K562 (cell line): ENCODE measurements at regions not wholly inside any gene's neighbourhood (a gene's known extent, or its start where the extent isn't known, plus 50 kb on each side); places are given as distances from the start of the nearest gene placed in this dataset.

Experiments
- CC2D1A ChIP-seq: fragments of 450-650 bp; IDR thresholded peaks from 2 replicates; pipeline ENCODE4 v1.6.1; 2017; ENCODE audit warnings: mild to moderate bottlenecking
- CXXC5 ChIP-seq: fragments of 250-450 bp; sonication (Bioruptor Pico); IDR thresholded peaks from 2 replicates; pipeline ENCODE4 v1.8.0; 2022; ENCODE audit warnings: inconsistent platforms, mild to moderate bottlenecking, moderate library complexity
- ETV5 ChIP-seq: sonication (generic); formaldehyde crosslinking; IDR thresholded peaks from 2 replicates; pipeline ENCODE4 v1.4.0; 2020; ENCODE audit warnings: low read depth, mild to moderate bottlenecking, missing genetic modification reagents
- HNRNPL ChIP-seq: fragments of 200-400 bp; formaldehyde crosslinking; IDR thresholded peaks from 2 replicates; pipeline ENCODE4 v1.6.1; 2017; ENCODE audit warnings: low read depth, mild to moderate bottlenecking, low read length
- HOXB6 ChIP-seq: fragments of 250-450 bp; sonication (Bioruptor Pico); IDR thresholded peaks from 2 replicates; pipeline ENCODE4 v1.5.1; 2022; ENCODE audit warnings: mild to moderate bottlenecking, borderline replicate concordance
- NR3C1 ChIP-seq: sonication (generic); formaldehyde crosslinking; IDR thresholded peaks from 2 replicates; pipeline ENCODE4 v1.8.1; 2022; ENCODE audit warnings: missing genetic modification reagents
- RAD21 ChIP-seq, 2 experiments: fragments of 250-450 bp in 1 of 2; fragments of 450-650 bp in 1 of 2; sonication (Bioruptor Pico) in 1 of 2; formaldehyde crosslinking in 1 of 2; IDR thresholded peaks in 1 of 2; conservative IDR thresholded peaks in 1 of 2; 2 replicates each; pipeline versions ENCODE4 v1.4.0 to v1.8.0; 2020 to 2022; ENCODE audit warnings: mild to moderate bottlenecking in 2 of 2, moderate library complexity in 1 of 2
- STAG1 ChIP-seq: sonication (generic); formaldehyde crosslinking; IDR thresholded peaks from 2 replicates; pipeline ENCODE4 v1.5.0; 2020; ENCODE audit warnings: missing genetic modification reagents, borderline replicate concordance
- TCF7L2 ChIP-seq: fragments of 150-350 bp; IDR thresholded peaks from 2 replicates; pipeline ENCODE4 v1.6.1; 2016; ENCODE audit warnings: low read depth, mild to moderate bottlenecking, low read length, moderate library complexity
- YY1 ChIP-seq, 3 experiments: IDR thresholded peaks; 2 replicates each; pipeline ENCODE4 v1.6.1; 2011; ENCODE audit warnings: low read length in 2 of 3, mild to moderate bottlenecking in 2 of 3, moderate library complexity in 2 of 3, borderline replicate concordance in 1 of 3, control low read depth in 1 of 3, low read depth in 1 of 3; ENCODE audit not compliant: insufficient read depth in 3 of 3, insufficient replicate concordance in 2 of 3, control insufficient read depth in 1 of 3, insufficient read length in 1 of 3; ENCODE audit errors: extremely low read depth in 1 of 3
- TF ChIP-seq, protein P1 (sequence below): fragments of 450-650 bp; IDR thresholded peaks from 2 replicates; pipeline ENCODE4 v1.7.0; 2016; ENCODE audit warnings: borderline replicate concordance
- TF ChIP-seq, protein P2 (sequence below), 2 experiments: fragments of 450-650 bp; formaldehyde crosslinking in 1 of 2; IDR thresholded peaks; 2 replicates each; pipeline versions ENCODE4 v1.4.0 to v1.6.1; 2014 to 2020; ENCODE audit warnings: mild to moderate bottlenecking in 2 of 2, borderline replicate concordance in 1 of 2, low read depth in 1 of 2
- TF ChIP-seq, protein P3 (sequence below): fragments of 250-450 bp; sonication (Bioruptor Pico); IDR thresholded peaks from 2 replicates; pipeline ENCODE4 v1.8.0; 2021; ENCODE audit warnings: moderate library complexity, mild to moderate bottlenecking, inconsistent platforms
- TF ChIP-seq, protein P4 (sequence below), 3 experiments: IDR thresholded peaks in 2 of 3; conservative IDR thresholded peaks in 1 of 3; 2 replicates each; pipeline ENCODE4 v1.5.1; 2011 to 2012; ENCODE audit warnings: low read length in 3 of 3, mild to moderate bottlenecking in 3 of 3, control low read depth in 2 of 3, improper control_type of control experiment in 1 of 3, inconsistent platforms in 1 of 3, low read depth in 1 of 3, mixed read lengths in 1 of 3, moderate library complexity in 1 of 3; ENCODE audit not compliant: insufficient read depth in 2 of 3

DNA sequence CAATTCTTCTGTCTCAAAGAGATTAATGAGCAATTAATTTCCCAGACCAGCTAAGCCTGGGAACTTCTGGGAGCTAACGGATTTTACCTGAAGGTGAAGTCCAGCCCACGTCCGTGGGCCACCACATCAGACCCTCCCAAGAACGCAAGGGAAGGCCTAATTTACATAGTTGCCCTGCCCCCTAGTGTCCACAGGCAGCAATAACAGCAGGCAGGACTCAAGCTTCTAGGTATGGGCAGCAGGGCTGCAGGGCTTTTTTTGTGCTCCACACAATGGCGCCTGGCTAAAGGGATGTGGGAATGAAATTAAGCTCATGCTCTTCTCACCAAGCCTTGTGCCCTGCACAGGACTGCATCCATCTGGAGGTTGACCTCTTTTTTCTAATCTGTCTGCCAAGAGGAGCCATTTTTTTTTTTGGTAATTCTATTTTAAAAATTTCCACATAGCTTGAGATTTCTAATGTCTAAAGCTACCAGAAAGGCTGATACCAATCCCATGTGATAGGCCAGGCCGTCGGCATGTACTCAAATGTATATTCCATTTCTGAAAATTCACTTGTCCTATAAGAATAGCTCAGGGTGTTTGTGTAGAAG lies 111.9 kb upstream of the TMEM164 start (continued):
- TF ChIP-seq HOXB6 (no peak), TCF7L2 (no peak), ETV5 (no peak), NR3C1 (CRISPR knock-in tag) (no peak), STAG1 (CRISPR knock-in tag) (peak; percentile 57; the same call in 1 of the 2 replicates), RAD21 (CRISPR knock-in tag; conservative IDR thresholded peaks at IDR 0.05 in 1 of 2, IDR thresholded peaks at IDR 0.05 in 1 of 2) (peak; percentile 57 to 77), CXXC5 (0 out of 2 replicates have a peak, but pooled peaks have one; percentile 18), YY1 (IDR thresholded peaks at IDR 0.05; ENCODE audit: borderline replicate concordance in 1 of 3, control insufficient read depth in 1 of 3, extremely low read depth in 1 of 3, insufficient read depth in 3 of 3, insufficient read length in 1 of 3, insufficient replicate concordance in 2 of 3, low read depth in 1 of 3, low read length in 2 of 3) (peak in 2 of 3 experiments; percentile 36 to 65), HNRNPL (no peak), CC2D1A (0 out of 2 replicates have a peak, but pooled peaks have one; percentile 16)
- TF ChIP-seq, protein P1, sequence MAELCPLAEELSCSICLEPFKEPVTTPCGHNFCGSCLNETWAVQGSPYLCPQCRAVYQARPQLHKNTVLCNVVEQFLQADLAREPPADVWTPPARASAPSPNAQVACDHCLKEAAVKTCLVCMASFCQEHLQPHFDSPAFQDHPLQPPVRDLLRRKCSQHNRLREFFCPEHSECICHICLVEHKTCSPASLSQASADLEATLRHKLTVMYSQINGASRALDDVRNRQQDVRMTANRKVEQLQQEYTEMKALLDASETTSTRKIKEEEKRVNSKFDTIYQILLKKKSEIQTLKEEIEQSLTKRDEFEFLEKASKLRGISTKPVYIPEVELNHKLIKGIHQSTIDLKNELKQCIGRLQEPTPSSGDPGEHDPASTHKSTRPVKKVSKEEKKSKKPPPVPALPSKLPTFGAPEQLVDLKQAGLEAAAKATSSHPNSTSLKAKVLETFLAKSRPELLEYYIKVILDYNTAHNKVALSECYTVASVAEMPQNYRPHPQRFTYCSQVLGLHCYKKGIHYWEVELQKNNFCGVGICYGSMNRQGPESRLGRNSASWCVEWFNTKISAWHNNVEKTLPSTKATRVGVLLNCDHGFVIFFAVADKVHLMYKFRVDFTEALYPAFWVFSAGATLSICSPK, result no peak
- TF ChIP-seq, protein P2, sequence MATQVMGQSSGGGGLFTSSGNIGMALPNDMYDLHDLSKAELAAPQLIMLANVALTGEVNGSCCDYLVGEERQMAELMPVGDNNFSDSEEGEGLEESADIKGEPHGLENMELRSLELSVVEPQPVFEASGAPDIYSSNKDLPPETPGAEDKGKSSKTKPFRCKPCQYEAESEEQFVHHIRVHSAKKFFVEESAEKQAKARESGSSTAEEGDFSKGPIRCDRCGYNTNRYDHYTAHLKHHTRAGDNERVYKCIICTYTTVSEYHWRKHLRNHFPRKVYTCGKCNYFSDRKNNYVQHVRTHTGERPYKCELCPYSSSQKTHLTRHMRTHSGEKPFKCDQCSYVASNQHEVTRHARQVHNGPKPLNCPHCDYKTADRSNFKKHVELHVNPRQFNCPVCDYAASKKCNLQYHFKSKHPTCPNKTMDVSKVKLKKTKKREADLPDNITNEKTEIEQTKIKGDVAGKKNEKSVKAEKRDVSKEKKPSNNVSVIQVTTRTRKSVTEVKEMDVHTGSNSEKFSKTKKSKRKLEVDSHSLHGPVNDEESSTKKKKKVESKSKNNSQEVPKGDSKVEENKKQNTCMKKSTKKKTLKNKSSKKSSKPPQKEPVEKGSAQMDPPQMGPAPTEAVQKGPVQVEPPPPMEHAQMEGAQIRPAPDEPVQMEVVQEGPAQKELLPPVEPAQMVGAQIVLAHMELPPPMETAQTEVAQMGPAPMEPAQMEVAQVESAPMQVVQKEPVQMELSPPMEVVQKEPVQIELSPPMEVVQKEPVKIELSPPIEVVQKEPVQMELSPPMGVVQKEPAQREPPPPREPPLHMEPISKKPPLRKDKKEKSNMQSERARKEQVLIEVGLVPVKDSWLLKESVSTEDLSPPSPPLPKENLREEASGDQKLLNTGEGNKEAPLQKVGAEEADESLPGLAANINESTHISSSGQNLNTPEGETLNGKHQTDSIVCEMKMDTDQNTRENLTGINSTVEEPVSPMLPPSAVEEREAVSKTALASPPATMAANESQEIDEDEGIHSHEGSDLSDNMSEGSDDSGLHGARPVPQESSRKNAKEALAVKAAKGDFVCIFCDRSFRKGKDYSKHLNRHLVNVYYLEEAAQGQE (IDR thresholded peaks at IDR 0.05; ENCODE audit: borderline replicate concordance), result peak; percentile 42; the same call in 1 of the 2 replicates
- TF ChIP-seq, protein P2 (CRISPR knock-in tag; IDR thresholded peaks at IDR 0.05; ENCODE audit: low read depth), result no peak
- TF ChIP-seq, protein P3, sequence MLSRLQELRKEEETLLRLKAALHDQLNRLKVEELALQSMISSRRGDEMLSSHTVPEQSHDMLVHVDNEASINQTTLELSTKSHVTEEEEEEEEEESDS, result no peak
- TF ChIP-seq, protein P4, sequence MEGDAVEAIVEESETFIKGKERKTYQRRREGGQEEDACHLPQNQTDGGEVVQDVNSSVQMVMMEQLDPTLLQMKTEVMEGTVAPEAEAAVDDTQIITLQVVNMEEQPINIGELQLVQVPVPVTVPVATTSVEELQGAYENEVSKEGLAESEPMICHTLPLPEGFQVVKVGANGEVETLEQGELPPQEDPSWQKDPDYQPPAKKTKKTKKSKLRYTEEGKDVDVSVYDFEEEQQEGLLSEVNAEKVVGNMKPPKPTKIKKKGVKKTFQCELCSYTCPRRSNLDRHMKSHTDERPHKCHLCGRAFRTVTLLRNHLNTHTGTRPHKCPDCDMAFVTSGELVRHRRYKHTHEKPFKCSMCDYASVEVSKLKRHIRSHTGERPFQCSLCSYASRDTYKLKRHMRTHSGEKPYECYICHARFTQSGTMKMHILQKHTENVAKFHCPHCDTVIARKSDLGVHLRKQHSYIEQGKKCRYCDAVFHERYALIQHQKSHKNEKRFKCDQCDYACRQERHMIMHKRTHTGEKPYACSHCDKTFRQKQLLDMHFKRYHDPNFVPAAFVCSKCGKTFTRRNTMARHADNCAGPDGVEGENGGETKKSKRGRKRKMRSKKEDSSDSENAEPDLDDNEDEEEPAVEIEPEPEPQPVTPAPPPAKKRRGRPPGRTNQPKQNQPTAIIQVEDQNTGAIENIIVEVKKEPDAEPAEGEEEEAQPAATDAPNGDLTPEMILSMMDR (IDR thresholded peaks at IDR 0.05 in 2 of 3, conservative IDR thresholded peaks at IDR 0.05 in 1 of 3; ENCODE audit: insufficient read depth in 2 of 3, low read depth in 1 of 3, low read length in 3 of 3), result peak; percentile 83 to 90 (median 84)
